ENCODE measurements at regions not wholly inside any gene's neighbourhood (a gene's known extent, or its start where the extent isn't known, plus 50 kb on each side); places are given as distances from the start of the nearest gene placed in this dataset.
"Not testable (repeated sequence)": the region's sequence is repeated elsewhere in the genome, so short reads cannot be mapped to it uniquely, and the experiment has no call there.

DNA sequence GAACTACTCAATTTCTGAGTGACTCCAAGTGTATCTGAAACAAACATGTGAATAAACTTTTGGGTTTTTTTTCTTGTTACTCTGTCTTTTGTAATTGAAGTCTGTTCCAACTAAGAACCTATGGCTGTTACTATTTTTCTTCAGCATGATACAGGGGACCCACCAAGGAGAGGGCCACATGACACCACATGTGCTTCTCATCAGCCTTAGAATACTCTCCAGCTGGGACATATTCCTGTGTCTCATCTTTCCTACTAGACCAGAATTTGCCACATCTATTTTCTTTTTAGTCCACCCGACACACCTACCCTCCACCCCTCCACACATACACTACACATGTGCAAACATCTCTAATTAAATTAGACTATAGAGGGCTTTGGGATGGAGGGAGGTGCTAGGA lies 191.7 kb upstream of the NDUFV2 start:
- Histone ChIP-seq H3K27me3 (no peaks in the 10 kb centered on the region), H3K27ac (no peak overlapping the region), H3K4me3 (no peak overlapping the region), H3K36me3 (no peaks in the 10 kb centered on the region), H3K9me3 (no peaks in the 10 kb centered on the region), H3K4me1 (no peaks in the 10 kb centered on the region)
- intact Hi-C loops (cut with DNase I): no loop called here
- DNase-seq (ENCODE audit: low spot score in 2 of 2): no peak
- TF ChIP-seq, protein P1, sequence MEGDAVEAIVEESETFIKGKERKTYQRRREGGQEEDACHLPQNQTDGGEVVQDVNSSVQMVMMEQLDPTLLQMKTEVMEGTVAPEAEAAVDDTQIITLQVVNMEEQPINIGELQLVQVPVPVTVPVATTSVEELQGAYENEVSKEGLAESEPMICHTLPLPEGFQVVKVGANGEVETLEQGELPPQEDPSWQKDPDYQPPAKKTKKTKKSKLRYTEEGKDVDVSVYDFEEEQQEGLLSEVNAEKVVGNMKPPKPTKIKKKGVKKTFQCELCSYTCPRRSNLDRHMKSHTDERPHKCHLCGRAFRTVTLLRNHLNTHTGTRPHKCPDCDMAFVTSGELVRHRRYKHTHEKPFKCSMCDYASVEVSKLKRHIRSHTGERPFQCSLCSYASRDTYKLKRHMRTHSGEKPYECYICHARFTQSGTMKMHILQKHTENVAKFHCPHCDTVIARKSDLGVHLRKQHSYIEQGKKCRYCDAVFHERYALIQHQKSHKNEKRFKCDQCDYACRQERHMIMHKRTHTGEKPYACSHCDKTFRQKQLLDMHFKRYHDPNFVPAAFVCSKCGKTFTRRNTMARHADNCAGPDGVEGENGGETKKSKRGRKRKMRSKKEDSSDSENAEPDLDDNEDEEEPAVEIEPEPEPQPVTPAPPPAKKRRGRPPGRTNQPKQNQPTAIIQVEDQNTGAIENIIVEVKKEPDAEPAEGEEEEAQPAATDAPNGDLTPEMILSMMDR (IDR thresholded peaks at IDR 0.05): no peak

DNA sequence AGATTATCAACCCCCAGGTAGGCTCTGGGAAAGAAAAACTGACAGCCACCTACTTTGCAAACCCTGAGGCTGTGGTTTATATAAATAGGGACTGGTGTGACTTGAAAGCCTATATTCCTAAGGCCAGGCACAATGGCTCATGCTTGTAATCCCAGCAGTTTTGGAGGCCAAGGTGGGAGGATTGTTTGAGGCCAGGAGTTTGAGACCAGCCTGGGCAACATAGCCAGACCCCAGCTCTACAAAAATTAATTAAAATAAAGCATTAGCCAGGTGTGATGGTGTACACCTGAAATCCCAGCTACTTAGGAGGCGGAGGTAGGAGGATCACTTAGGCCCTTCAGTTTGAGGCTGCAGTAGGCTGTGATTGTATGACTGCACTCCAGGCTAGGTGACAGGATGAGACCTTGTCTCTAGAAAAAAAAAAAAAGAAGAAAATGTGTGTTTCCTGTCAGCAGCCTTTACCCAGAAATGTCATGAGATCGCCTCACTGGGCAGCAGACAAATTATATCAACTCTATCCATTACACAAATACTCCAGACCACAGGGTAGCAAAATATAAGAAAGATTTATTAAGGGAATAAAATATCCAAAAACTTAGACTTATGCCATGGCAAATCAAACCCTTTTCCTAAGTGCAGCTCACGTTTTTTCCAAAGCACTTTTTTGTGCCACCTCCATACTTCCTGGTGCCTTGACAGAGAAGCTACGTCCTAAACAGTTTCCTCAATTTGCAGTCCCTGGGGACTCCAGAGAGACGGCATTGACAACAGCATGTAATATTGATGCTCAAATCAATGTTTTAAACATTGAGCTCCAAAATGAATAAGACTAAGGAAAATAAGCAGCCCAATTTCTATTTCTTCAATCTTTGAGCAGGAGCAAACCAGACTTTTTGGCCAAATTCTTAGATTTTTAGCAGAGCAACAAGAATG lies 190.8 kb upstream of the NDUFV2 start:
- H3K9me3 ChIP-seq: no peaks in the 10 kb centered on the region
- no peaks in the 10 kb centered on the region for H3K4me1 ChIP-seq
- intact Hi-C loops (cut with DNase I): no loop called here
- no peaks in the 10 kb centered on the region for H3K36me3 ChIP-seq
- TF ChIP-seq, protein P1 (IDR thresholded peaks at IDR 0.05): no peak
- no peak for DNase-seq (ENCODE audit: low spot score in 2 of 2)
- H3K27ac ChIP-seq: no peak overlapping the region
- no peaks in the 10 kb centered on the region for H3K27me3 ChIP-seq
- no peak overlapping the region for H3K4me3 ChIP-seq

DNA sequence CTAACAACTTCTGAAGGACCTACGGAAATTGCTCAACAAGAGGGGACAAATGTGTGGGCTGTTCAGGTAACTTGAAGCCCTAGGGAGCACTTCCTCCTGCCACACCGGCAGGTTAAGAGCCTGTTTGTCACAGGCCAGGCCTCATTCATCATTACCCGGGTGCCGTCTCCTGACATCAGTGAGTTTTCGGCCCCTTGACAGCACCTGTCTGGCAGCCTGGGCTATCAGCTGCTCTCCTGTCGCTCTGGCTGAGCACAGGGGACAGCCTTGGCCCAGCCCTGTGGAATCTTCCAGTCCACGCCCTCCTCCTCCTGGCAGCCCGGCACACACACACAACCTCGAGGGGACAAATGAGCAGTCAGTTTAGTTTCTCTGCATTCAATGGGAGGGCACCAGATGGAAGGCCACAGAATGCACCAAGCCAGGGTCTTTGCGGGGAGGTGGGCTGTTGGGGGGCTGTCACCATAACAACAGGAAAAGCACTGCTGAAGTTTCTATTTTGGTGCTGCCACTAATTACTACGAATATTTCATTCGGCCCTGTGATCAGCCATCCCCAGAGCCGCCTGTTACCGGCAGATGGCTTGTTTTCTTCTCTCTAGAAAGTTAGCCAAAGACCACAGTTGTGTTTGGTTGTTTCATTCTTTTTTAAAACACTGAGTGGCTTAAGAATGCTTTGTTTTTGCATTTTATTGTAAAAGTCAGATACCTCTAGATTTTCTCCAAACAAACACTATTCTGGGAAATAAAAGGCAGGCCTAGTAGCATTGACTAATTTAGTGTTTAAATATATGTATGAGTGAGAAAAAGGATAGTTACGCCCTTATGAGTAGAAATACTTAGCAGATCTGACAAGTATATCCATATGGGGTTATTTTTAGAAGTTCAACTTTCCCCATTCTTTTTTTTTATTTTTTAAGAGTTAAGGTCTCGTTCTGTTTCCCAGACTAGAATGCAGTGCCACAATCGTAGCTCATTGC lies 189.9 kb upstream of the NDUFV2 start:
- no peak overlapping the region for H3K27ac ChIP-seq
- no peaks in the 10 kb centered on the region for H3K9me3 ChIP-seq
- TF ChIP-seq, protein P1 (IDR thresholded peaks at IDR 0.05): no peak
- H3K36me3 ChIP-seq: no peaks in the 10 kb centered on the region
- no peaks in the 10 kb centered on the region for H3K4me1 ChIP-seq
- no peak overlapping the region for H3K4me3 ChIP-seq
- DNase-seq (ENCODE audit: low spot score in 2 of 2): no peak
- no peaks in the 10 kb centered on the region for H3K27me3 ChIP-seq
- intact Hi-C loops (cut with DNase I): no loop called here

DNA sequence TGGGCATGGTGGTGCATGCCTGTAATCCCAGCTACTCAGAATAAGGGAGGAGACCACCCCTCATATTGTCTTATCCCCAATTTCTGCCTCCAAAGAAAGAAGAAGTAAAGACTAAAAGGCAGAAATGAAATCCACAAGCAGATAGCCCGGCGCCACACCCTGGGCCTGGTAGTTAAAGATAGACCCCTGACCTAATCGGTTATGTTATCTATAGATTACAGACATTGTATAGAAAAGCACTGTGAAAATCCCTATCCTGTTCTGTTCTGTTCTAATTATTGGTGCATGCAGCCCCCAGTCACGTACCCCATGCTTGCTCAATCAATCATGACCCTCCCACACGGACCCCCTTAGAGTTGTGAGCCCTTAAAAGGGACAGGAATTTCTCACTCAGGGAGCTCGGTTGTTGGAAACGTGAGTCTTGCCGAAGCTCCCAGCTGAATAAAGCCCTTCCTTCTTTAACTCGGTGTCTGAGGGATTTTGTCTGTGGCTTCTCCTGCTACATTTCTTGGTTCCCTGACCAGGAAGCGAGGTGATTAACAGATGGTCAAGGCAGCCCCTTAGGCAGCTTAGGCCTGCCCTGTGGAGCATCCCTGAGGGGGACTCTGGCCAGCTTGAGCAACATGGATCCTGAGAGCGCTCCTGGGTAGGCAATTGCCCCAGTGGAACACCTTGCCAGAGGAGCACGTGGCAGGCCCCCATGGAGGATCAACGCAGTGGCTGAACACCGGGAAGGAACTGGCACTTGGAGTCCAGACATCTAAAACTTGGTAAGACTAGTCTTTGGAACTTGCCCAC lies 188.7 kb upstream of the NDUFV2 start:
- intact Hi-C loops (cut with DNase I); H3K4me3 ChIP-seq; DNase-seq (ENCODE audit: low spot score in 2 of 2): not testable (repeated sequence)

DNA sequence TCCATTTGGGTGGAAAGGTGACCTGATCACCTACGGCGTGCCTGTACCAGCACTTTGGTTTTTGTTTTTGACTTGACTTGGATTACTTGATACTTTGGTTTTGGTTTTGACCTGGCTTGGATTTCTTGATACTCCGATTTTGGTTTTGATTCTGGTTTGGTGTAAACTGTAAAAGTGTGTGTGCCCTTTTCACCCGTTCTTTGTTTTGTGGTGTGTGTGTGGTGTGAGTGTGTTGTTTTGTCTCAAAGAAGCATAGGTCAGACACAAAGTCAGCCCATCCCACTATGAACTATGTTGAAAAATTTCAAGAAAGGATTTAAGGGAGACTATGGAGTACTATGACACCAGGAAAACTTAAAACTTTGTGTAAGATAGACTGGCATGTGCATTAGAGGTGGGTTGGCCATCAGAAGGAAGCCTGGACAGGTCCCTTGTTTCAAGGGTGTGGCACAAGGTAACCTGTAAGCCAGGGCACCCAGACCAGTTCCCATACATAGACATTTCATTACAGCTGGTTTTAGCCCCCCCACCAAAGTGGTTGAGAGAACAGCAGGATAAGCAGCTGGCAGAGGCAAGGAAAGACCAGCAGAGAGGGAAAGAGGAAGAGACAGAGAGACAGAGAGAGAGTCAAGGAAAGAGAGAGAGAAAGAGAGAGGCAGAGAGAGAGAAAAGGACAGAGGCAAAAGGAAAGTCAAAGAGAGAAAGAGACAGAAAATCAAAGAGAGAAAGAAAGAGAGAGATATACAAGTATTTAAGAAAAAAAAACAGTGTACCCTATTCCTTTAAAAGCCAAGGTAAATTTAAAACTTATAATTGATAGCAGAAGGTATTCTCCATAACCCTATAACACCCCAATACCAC lies 187.9 kb upstream of the NDUFV2 start:
- H3K4me1 ChIP-seq; DNase-seq (ENCODE audit: low spot score in 2 of 2); intact Hi-C loops (cut with DNase I): not testable (repeated sequence)

More for the DNA sequence above, 188.7 kb upstream of the NDUFV2 start:
- not testable (repeated sequence) for H3K9me3 ChIP-seq, H3K27me3 ChIP-seq, H3K36me3 ChIP-seq, H3K27ac ChIP-seq, H3K4me1 ChIP-seq

DNA sequence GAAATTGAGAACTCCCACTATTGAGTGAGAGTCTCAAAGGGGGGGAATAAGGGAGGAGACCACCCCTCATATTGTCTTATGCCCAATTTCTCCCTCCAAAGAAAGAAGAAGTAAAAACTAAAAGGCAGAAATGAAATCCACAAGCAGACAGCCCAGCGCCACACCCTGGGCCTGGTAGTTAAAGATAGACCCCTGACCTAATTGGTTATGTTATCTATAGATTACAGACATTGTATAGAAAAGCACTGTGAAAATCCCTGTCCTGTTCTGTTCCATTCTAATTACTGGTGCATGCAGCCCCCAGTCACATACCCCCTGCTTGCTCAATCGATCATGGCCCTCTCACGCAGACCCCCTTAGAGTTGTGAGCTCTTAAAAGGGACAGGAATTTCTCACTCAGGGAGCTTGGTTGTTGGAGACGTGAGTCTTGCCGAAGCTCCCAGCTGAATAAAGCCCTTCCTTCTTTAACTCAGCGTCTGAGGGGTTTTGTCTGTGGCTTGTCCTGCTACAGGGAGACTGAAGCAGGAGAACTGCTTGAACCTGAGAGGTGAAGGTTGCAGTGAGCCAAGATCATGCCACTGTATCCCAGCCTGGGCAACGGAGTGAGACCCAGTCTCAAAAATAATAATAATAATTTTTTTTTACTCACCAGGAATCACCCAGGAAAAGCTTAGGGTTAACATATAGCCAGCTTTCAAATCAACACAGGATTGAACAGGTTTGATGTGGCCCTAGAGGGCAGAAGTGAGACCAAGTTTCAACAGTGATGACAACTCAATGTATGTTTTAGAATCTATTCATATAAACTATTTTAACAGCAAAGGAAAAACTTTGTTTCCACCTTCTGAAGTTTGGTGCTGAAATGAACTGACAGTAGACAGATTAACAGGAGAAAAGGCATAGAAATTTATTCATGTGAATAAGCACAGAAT lies 181.4 kb upstream of the NDUFV2 start:
- H3K4me3 ChIP-seq; H3K27ac ChIP-seq; H3K4me1 ChIP-seq; H3K27me3 ChIP-seq; H3K9me3 ChIP-seq; DNase-seq (ENCODE audit: low spot score in 2 of 2); H3K36me3 ChIP-seq; intact Hi-C loops (cut with DNase I): not testable (repeated sequence)

More for the DNA sequence above, 187.9 kb upstream of the NDUFV2 start:
- H3K27me3 ChIP-seq, H3K27ac ChIP-seq, H3K36me3 ChIP-seq, H3K9me3 ChIP-seq, H3K4me3 ChIP-seq: not testable (repeated sequence)

Data from ascending aorta (tissue), 2 donors.